GM23248 (cell line): ENCODE measurements at regions not wholly inside any gene's neighbourhood (a gene's known extent, or its start where the extent isn't known, plus 50 kb on each side); places are given as distances from the start of the nearest gene placed in this dataset.

Experiments used
- EZH2 ChIP-seq: fragments of 200-600 bp; sonication (generic); IDR thresholded peaks from 2 replicates; pipeline ENCODE4 v1.6.1; 2018; ENCODE audit warnings: antibody characterized with exemption, mild to moderate bottlenecking; ENCODE audit not compliant: insufficient read depth, poor library complexity, severe bottlenecking
- EZH2phosphoT487 ChIP-seq: fragments of 200-600 bp; sonication (generic); IDR thresholded peaks from 2 replicates; pipeline ENCODE4 v1.6.1; 2018; ENCODE audit warnings: antibody characterized with exemption, moderate library complexity, mild to moderate bottlenecking, low read depth; ENCODE audit not compliant: insufficient read depth

- TF ChIP-seq EZH2phosphoT487 (no peak), EZH2 (no peak)
Observed at GRCh38 chr1:212164095-212164872, 120.9 kb upstream of the PPP2R5A start.
